ENCODE measurements at regions not wholly inside any gene's neighbourhood (a gene's known extent, or its start where the extent isn't known, plus 50 kb on each side); places are given as distances from the start of the nearest gene placed in this dataset.
"Not testable (repeated sequence)": the region's sequence is repeated elsewhere in the genome, so short reads cannot be mapped to it uniquely, and the experiment has no call there.

- DNase-seq: no peak
Measured at GRCh38 chr13:58935689-58936088, 1228.0 kb downstream of the DIAPH3 start.

- DNase-seq: no peak
Measured at GRCh38 chr13:58946274-58946673, 1217.5 kb downstream of the DIAPH3 start.

GRCh38 chr13:58949646-58950045, 1214.1 kb downstream of the DIAPH3 start:
- DNase-seq: no peak

- no peak for DNase-seq
Measured at GRCh38 chr13:58950911-58951310, 1212.8 kb downstream of the DIAPH3 start.

DNA sequence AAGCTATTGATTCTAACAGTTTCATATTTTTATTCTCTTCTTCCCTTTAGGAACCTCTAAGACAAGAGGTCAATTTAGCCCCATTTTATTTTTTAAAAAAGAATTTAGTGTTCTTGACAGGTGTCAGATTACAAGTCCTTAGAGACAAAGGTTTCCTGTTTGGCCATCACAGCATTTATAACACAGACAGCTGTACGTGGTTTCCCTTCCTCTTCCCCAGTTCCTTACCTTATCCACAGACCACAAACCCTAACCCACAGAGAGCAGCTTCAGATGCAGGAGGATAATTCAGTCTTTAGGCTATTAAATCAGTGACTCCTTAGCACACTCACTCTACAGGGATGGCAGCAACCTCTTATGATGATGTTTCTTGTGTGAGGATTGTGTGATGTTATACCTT, 1210.1 kb downstream of the DIAPH3 start:
- DNase-seq: no peak

DNA sequence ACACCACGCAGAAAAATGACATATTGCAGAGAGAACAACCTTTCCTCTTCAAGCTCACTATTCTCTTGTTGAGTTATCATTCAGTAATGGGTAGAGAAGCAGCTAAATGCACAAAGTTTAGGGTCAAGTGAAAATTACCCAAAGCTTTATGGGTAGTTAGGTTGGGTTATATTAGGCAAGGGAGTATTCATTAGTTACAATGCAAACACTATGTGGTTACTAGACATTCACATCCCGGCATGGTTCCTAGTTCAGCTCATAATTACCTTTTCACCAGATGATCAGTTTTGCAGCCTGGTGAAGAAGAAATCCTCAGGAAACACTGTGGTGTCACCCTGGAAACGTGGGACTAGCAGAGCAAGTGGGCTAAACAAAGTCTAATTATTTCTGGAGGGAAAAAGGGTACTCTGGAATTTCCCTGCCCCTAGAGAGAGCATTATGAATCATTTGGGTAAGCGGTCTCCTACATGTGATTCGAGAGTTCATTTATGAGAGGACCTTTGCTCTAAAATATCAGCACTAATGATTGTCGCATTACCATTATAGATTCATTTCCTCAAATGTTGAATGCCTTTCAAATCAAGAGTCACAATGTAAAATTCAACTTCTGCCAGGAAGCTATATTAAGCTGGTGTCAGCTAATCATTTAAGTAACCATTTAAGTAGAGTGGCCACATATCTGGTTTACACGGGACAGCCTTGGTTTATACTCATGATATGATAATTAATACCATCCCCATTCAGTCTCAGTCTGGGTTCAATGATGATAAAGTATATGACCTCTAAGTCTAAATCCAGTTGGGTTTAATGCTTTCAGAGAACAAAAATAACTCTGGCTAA, 1208.0 kb downstream of the DIAPH3 start:
- DNase-seq: no peak

GRCh38 chr13:58958097-58958496, 1205.6 kb downstream of the DIAPH3 start:
- not testable (repeated sequence) for DNase-seq

DNA sequence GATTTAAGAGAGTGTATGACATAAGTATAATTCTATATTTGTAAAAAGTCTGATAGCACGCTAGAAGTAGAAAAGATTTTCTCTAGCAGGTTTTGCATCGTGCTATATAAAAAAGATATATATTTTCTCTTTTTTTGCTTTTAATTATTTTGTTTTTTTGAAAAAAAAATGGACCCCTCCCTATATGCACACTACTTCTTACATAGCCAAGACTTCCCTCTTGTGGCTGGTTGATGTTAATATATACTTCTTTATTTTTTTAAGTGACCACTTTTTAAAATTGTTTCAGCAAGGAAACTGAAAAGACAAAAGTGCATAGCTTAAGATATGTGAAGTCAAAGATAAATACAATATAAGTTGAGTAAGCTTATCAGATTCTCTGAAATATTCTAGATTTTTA, 1202.8 kb downstream of the DIAPH3 start:
- DNase-seq: no peak

- no peak for DNase-seq
Measured at GRCh38 chr13:58963321-58963720, 1200.4 kb downstream of the DIAPH3 start.

- no peak for DNase-seq
Measured at GRCh38 chr13:58964048-58964447, 1199.7 kb downstream of the DIAPH3 start.

DNA sequence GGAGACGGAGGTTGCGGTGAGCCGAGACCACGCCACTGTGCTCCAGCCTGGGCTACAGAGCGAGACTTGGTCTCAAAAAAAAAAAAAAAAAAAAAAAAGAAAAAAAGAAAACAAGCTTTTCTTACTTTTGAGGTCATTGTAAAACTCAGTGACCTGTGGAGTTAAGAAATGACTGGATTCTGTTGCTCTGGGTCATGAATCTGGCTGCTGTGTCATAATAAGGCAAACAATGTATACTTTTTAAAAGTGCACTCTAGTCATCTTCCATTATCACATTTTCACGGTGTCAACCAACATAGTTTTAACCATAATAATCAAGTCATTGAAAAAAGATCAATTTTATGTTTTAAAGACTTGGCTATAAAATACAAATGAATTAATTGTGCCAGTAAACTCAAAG, 1186.6 kb downstream of the DIAPH3 start:
- DNase-seq: no peak

- DNase-seq: no peak
Measured at GRCh38 chr13:58978331-58978730, 1185.4 kb downstream of the DIAPH3 start.

GRCh38 chr13:58979851-58980250, 1183.9 kb downstream of the DIAPH3 start:
- no peak for DNase-seq

DNA sequence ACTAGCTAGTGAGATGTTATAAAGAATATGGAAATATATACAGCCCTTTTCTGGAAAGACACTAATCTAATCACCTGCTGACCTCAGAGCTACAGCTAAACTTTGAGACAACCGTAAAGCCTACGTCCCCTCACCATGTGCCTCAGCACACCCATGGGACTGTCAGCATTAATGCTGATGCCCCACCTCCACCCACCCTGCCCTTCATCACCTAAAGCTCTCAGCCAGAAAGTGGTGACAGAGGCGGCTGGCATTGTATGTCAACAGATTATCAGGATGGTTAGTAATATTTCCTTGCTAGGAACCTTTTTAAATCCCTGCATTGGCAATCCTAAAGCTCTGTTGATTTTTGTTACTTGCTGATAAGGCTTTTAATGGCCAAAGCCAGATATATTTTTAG, 1177.9 kb downstream of the DIAPH3 start:
- no peak for DNase-seq

- no peak for DNase-seq
Measured at GRCh38 chr13:58989556-58989955, 1174.2 kb downstream of the DIAPH3 start.

- DNase-seq: no peak
Measured at GRCh38 chr13:58991826-58992477, 1171.8 kb downstream of the DIAPH3 start.

DNA sequence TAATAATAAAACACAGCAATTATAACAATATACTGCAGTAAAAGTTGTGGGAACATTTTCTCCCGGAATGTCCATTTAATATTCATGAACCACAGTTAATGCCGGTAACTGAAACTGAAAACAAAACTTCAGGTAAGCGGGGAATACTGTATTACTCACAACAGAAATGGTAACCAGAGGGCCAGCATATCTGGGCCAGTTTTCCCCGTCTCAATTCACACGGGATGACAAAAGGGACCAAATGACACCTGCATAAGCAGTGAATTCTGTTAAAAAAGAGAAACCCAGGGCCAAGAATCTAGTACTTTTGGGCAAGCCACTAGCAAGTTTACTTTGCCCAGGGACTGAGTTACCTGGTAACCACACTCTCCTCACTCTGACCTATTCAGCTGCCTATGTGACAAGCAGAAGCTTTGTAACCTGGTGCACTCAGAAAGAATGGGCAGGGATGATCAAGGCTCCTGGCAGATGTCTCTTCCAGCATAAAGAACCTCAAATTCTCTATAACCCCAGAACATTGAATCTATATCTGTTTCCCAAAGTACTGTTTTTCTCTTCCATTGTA, 1171.2 kb downstream of the DIAPH3 start:
- no peak for DNase-seq

GRCh38 chr13:58994077-58994476, 1169.7 kb downstream of the DIAPH3 start:
- DNase-seq: no peak

DNA sequence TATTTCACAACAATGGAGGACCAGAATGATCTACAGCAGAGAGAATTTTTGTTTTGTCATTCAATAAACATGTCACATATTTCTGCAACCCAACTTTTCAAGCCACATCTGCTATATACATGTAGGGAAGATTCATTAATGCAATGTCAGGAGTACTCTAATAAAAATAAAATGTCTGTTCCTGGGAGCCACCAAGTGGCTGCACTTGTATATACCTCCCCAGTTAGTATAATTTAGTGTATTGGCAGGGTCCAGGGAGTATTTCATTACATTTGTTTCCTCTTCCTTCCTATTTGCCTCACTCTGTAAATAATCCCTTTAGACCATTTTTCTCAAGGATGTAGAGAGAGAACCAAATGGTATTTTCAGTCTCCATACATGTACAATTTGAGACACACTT, 1169.0 kb downstream of the DIAPH3 start:
- DNase-seq: no peak

GRCh38 chr13:58998716-58999115, 1165.0 kb downstream of the DIAPH3 start:
- no peak for DNase-seq

DNA sequence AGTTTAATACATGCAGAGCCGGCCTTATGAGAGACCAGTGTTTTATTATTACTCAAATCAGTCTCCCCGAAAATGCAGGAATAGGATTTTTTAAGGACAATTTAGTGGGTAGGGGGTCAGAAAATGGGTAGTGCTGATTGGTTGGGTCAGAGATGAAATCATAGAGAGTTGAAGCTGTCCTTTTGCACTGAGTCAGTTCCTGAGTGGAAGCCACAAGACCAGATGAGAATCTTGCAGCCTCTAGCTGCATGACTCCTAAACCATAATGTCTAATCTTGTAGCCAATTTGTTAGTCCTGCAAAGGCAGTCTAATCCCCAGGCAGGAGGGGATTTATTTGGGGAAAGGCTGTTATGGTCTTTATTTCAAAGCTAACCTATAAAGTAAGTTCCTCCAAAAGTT, 1163.9 kb downstream of the DIAPH3 start:
- DNase-seq: no peak

DNA sequence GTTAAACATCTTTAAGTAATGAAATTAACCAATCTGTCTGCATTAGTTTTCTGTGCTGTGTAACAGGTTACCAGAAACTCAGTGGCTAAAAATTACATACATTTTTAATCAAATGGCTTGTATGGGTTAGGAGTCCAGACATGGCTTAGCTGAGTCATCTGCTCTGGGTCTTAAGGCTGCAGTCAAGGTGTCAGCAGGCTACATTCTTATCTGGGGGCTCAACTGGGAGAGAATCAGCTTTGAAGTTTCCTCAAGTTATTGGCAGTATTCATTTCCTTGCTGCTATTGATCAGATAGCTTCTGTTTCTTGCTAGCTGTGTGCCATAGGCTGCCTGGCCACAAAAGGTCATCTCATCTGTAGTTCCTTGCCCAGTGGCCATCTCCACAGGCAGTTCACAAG, 1163.0 kb downstream of the DIAPH3 start:
- no peak for DNase-seq

DNA sequence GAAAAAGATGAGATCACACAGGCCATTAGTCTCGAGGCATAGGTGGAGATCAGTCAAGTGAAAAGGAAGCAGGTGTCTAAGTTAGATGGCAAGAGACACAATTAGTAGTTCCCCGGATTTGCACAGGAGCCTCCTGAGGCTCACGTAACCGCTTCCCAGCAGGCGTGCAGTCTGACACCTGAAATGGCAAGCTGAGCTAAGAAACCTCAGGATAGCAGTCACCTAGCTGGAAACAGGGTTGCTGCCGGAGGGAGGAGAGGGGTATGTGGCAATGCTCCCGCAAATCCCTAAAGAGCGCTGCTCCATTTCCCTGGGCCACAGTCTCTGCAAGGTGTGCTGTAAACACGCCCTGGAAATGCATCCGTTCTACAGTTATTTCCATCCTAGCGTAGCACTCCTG, 1151.0 kb downstream of the DIAPH3 start:
- DNase-seq: no peak

GRCh38 chr13:59016250-59016649, 1147.5 kb downstream of the DIAPH3 start:
- DNase-seq: no peak
